SK-N-SH treated with all-trans-retinoic acid at 6 μM for 48 hours (cell line): ENCODE measurements at regions not wholly inside any gene's neighbourhood (a gene's known extent, or its start where the extent isn't known, plus 50 kb on each side); places are given as distances from the start of the nearest gene placed in this dataset.

Source experiments
- ATAC-seq: fragments of 200-7000 bp; cut with Tn5 transposase; 3 replicates; pipeline ENCODE4 v1.9.1; 2020; ENCODE audit warnings: mild to moderate bottlenecking, moderate library complexity
- ARNTL ChIP-seq: fragments of 450-650 bp; formaldehyde crosslinking; IDR thresholded peaks from 2 replicates; pipeline ENCODE4 v1.5.0; 2020; ENCODE audit warnings: low read depth, mild to moderate bottlenecking, moderate library complexity, borderline replicate concordance
- BACH2 ChIP-seq: fragments of 250-450 bp; sonication (Bioruptor Pico); IDR thresholded peaks from 2 replicates; pipeline ENCODE4 v1.9.0; 2021; ENCODE audit warnings: mild to moderate bottlenecking, borderline replicate concordance
- CSDC2 ChIP-seq: fragments of 250-450 bp; sonication (Bioruptor Pico); IDR thresholded peaks from 2 replicates; pipeline ENCODE4 v1.5.0; 2020; ENCODE audit warnings: mild to moderate bottlenecking, moderate library complexity
- ESRRG ChIP-seq: fragments of 250-450 bp; sonication (Bioruptor Pico); IDR thresholded peaks from 2 replicates; pipeline ENCODE4 v1.6.1; 2021; ENCODE audit warnings: mild to moderate bottlenecking
- GLIS3 ChIP-seq: fragments of 250-450 bp; sonication (Bioruptor Pico); IDR thresholded peaks from 2 replicates; pipeline ENCODE4 v1.5.0; 2020; ENCODE audit warnings: mild to moderate bottlenecking, moderate library complexity
- ISL1 ChIP-seq: fragments of 250-450 bp; sonication (Bioruptor Pico); IDR thresholded peaks from 2 replicates; pipeline ENCODE4 v2.1.2; 2022; ENCODE audit warnings: mild to moderate bottlenecking, moderate library complexity
- OSR1 ChIP-seq: fragments of 250-450 bp; sonication (Bioruptor Pico); IDR thresholded peaks from 2 replicates; pipeline ENCODE4 v1.8.0; 2022; ENCODE audit warnings: moderate library complexity, mild to moderate bottlenecking, inconsistent platforms
- PPARA ChIP-seq: fragments of 250-450 bp; sonication (Bioruptor Pico); IDR thresholded peaks from 2 replicates; pipeline ENCODE4 v1.5.0; 2020; ENCODE audit warnings: mild to moderate bottlenecking, borderline replicate concordance
- SNAI2 ChIP-seq: fragments of 250-450 bp; sonication (Bioruptor Pico); IDR thresholded peaks from 2 replicates; pipeline ENCODE4 v1.5.0; 2020; ENCODE audit warnings: mild to moderate bottlenecking, moderate library complexity
- TCF4 ChIP-seq: fragments of 250-450 bp; sonication (Bioruptor Pico); IDR thresholded peaks from 2 replicates; pipeline ENCODE4 v1.8.0; 2021; ENCODE audit warnings: mild to moderate bottlenecking, moderate library complexity, borderline replicate concordance
- TOX ChIP-seq: fragments of 250-450 bp; sonication (Bioruptor Pico); IDR thresholded peaks from 2 replicates; pipeline ENCODE4 v1.8.0; 2021; ENCODE audit warnings: mild to moderate bottlenecking, moderate library complexity, borderline replicate concordance
- ZC3H10 ChIP-seq: fragments of 250-450 bp; sonication (Bioruptor Pico); IDR thresholded peaks from 2 replicates; pipeline ENCODE4 v1.5.1; 2021; ENCODE audit warnings: mild to moderate bottlenecking, moderate library complexity
- ZFP3 ChIP-seq: fragments of 250-450 bp; sonication (Bioruptor Pico); IDR thresholded peaks from 2 replicates; pipeline ENCODE4 v1.5.0; 2020; ENCODE audit warnings: mild to moderate bottlenecking, moderate library complexity
- ZFP30 ChIP-seq: fragments of 450-650 bp; formaldehyde crosslinking; IDR thresholded peaks from 2 replicates; pipeline ENCODE4 v1.5.0; 2022; ENCODE audit warnings: mild to moderate bottlenecking, moderate library complexity
- ZNF565 ChIP-seq: fragments of 450-650 bp; formaldehyde crosslinking; conservative IDR thresholded peaks from 2 replicates; pipeline ENCODE4 v1.5.0; 2020; ENCODE audit warnings: low read depth, mild to moderate bottlenecking, moderate library complexity
- ZNF70 ChIP-seq: fragments of 450-650 bp; formaldehyde crosslinking; IDR thresholded peaks from 2 replicates; pipeline ENCODE4 v1.5.0; 2020; ENCODE audit warnings: mild to moderate bottlenecking, moderate library complexity
- ZNF8 ChIP-seq: fragments of 450-650 bp; formaldehyde crosslinking; IDR thresholded peaks from 2 replicates; pipeline ENCODE4 v1.5.0; 2020; ENCODE audit warnings: mild to moderate bottlenecking, moderate library complexity
- TF ChIP-seq, protein P1 (sequence below): fragments of 250-450 bp; sonication (Bioruptor Pico); IDR thresholded peaks from 2 replicates; pipeline ENCODE4 v1.8.0; 2020; ENCODE audit warnings: mild to moderate bottlenecking, moderate library complexity, borderline replicate concordance
- TF ChIP-seq, protein P2 (sequence below): fragments of 250-450 bp; sonication (Bioruptor Pico); IDR thresholded peaks from 2 replicates; pipeline ENCODE4 v1.8.0; 2021; ENCODE audit warnings: low read depth, mild to moderate bottlenecking, moderate library complexity, borderline replicate concordance
- TF ChIP-seq, protein P3 (sequence below): fragments of 250-450 bp; sonication (Bioruptor Pico); IDR thresholded peaks from 2 replicates; pipeline ENCODE4 v1.5.0; 2020; ENCODE audit warnings: mild to moderate bottlenecking, moderate library complexity

DNA sequence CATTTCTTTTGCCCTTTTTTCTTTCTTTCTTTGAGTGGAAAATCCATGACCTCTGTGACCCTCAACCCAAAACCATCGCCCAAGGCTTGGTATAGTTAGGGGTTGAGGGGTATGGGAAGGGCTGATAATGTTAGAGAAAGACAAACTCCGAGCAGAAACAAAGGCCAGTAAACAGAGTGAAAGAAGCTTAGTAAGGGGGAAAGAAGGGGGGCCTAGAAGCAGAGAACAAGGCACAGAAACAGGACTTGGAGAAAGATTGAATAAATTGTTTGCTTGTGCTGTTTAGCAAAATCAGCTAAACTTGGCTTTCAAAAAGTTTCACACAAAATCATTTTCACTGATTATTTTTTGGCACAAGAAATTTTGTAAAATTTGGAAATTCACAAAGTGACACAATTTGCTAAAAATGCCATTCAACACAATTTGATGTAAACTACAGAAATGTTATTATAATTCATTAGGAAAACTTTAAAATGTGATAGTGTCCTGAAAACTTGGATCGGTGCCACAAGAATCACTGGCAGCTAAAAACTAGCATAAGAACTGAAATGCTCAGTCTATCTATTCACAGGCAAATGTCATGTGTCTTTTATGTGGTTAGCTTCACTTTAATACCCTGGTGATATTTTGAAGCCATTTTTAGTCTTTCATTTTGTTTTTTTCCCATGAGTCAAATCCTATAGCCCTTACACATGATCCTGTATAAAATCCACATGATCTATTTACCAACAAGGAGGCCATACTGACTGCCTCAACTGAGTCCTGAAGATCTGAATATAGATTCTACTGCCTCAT, 276.4 kb downstream of the NR2F1-AS1 start:
- no peak for TF ChIP-seq ZFP3
- TF ChIP-seq GLIS3 (CRISPR knock-in tag), result no peak
- no peak for TF ChIP-seq ZC3H10 (CRISPR knock-in tag)
- TF ChIP-seq, protein P1, sequence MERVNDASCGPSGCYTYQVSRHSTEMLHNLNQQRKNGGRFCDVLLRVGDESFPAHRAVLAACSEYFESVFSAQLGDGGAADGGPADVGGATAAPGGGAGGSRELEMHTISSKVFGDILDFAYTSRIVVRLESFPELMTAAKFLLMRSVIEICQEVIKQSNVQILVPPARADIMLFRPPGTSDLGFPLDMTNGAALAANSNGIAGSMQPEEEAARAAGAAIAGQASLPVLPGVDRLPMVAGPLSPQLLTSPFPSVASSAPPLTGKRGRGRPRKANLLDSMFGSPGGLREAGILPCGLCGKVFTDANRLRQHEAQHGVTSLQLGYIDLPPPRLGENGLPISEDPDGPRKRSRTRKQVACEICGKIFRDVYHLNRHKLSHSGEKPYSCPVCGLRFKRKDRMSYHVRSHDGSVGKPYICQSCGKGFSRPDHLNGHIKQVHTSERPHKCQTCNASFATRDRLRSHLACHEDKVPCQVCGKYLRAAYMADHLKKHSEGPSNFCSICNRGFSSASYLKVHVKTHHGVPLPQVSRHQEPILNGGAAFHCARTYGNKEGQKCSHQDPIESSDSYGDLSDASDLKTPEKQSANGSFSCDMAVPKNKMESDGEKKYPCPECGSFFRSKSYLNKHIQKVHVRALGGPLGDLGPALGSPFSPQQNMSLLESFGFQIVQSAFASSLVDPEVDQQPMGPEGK, result no peak

DNA sequence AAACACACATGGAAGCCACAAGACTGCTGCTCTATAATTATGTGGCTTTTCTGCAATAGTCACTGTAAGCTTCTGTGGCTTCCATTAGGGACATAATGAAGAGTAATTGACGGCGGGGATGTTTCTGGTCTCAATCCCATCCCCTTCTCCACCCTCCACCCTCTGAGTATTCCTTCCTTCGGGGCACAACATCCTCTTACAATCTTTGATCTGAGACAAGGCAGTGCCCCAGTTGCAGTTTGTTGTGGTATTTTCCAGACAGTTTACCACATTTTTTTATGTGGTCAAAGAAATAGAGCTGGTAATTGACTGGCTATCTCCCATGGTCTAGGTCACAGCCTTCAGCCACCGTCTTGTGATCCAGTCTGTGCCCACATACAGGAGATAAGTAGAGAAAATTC, 277.7 kb downstream of the NR2F1-AS1 start:
- ATAC-seq, result no peak
- TF ChIP-seq ZNF565 (CRISPR knock-in tag) (no peak), ISL1 (no peak), TCF4 (CRISPR knock-in tag) (peak; percentile 23; the same call in 1 of the 2 replicates), ZFP30 (CRISPR knock-in tag) (no peak), CSDC2 (no peak)
- TF ChIP-seq, protein P1, result no peak
- TF ChIP-seq, protein P2, sequence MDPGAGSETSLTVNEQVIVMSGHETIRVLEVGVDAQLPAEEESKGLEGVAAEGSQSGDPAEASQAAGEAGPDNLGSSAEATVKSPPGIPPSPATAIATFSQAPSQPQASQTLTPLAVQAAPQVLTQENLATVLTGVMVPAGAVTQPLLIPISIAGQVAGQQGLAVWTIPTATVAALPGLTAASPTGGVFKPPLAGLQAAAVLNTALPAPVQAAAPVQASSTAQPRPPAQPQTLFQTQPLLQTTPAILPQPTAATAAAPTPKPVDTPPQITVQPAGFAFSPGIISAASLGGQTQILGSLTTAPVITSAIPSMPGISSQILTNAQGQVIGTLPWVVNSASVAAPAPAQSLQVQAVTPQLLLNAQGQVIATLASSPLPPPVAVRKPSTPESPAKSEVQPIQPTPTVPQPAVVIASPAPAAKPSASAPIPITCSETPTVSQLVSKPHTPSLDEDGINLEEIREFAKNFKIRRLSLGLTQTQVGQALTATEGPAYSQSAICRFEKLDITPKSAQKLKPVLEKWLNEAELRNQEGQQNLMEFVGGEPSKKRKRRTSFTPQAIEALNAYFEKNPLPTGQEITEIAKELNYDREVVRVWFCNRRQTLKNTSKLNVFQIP (CRISPR knock-in tag), result no peak

More for the DNA sequence above, 276.4 kb downstream of the NR2F1-AS1 start:
- no peak for ATAC-seq

DNA sequence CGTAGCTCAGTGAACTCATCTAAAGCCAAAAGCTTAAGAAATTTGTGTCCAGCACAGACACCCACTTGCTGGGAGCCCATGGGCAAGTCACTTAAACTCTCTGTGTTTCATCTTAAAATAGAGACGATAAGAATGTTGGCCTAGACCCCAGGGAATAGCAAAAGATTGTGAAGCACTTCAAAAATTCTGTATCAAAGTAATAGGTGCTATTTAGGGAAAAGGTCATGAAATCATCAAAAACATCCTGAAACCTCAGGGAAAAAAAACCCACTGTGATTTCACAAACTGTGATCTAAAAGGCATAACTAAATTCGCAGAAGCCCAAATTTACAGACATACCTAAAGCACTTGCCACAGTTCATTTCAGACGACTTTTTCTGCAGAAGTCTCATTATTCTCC, 278.3 kb downstream of the NR2F1-AS1 start:
- TF ChIP-seq PPARA, result no peak
- no peak for TF ChIP-seq ARNTL (CRISPR knock-in tag)
- TF ChIP-seq ISL1, result no peak
- no peak for TF ChIP-seq SNAI2 (CRISPR knock-in tag)
- no peak for TF ChIP-seq ZNF70 (CRISPR knock-in tag)
- TF ChIP-seq TCF4 (CRISPR knock-in tag), result no peak
- TF ChIP-seq CSDC2, result no peak
- TF ChIP-seq ZNF565 (CRISPR knock-in tag), result no peak
- no peak for TF ChIP-seq ZC3H10 (CRISPR knock-in tag)
- TF ChIP-seq OSR1 (CRISPR knock-in tag), result no peak
- TF ChIP-seq, protein P2 (CRISPR knock-in tag), result no peak
- no peak for TF ChIP-seq ESRRG (CRISPR knock-in tag)
- TF ChIP-seq, protein P3, sequence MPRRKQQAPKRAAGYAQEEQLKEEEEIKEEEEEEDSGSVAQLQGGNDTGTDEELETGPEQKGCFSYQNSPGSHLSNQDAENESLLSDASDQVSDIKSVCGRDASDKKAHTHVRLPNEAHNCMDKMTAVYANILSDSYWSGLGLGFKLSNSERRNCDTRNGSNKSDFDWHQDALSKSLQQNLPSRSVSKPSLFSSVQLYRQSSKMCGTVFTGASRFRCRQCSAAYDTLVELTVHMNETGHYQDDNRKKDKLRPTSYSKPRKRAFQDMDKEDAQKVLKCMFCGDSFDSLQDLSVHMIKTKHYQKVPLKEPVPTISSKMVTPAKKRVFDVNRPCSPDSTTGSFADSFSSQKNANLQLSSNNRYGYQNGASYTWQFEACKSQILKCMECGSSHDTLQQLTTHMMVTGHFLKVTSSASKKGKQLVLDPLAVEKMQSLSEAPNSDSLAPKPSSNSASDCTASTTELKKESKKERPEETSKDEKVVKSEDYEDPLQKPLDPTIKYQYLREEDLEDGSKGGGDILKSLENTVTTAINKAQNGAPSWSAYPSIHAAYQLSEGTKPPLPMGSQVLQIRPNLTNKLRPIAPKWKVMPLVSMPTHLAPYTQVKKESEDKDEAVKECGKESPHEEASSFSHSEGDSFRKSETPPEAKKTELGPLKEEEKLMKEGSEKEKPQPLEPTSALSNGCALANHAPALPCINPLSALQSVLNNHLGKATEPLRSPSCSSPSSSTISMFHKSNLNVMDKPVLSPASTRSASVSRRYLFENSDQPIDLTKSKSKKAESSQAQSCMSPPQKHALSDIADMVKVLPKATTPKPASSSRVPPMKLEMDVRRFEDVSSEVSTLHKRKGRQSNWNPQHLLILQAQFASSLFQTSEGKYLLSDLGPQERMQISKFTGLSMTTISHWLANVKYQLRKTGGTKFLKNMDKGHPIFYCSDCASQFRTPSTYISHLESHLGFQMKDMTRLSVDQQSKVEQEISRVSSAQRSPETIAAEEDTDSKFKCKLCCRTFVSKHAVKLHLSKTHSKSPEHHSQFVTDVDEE (CRISPR knock-in tag), result no peak
- TF ChIP-seq BACH2 (CRISPR knock-in tag), result no peak
- TF ChIP-seq, protein P1, result no peak
- no peak for TF ChIP-seq ZFP30 (CRISPR knock-in tag)
- TF ChIP-seq TOX, result no peak
- no peak for TF ChIP-seq ZNF8 (CRISPR knock-in tag)
- no peak for ATAC-seq
